Common myeloid progenitor, CD34-positive (primary cell): ENCODE measurements at regions not wholly inside any gene's neighbourhood (a gene's known extent, or its start where the extent isn't known, plus 50 kb on each side); places are given as distances from the start of the nearest gene placed in this dataset.

Source experiments
- CTCF ChIA-PET: fragments of 350-600 bp; sonication (Branson Sonifier 250); formaldehyde crosslinking; loops from one replicate; lab custom pipeline; 2021; ENCODE audit warnings: antibody characterized with exemption; lab: Charles Lee
- POLR2A ChIA-PET: fragments of 350-600 bp; sonication (Branson Sonifier 250); formaldehyde crosslinking; loops from one replicate; lab custom pipeline; 2021; ENCODE audit warnings: antibody characterized with exemption; lab: Charles Lee
- DNase-seq, 3 donors: peaks; one replicate each; pipeline versions ENCODE4 v3.0.0 to v3.0.0-alpha.2; 2013
- H3K27ac ChIP-seq, 2 experiments: 1 replicate in 1 of 2; 2 replicates in 1 of 2; pipeline ENCODE4 v1.7.0; 2013; ENCODE audit warnings: inconsistent platforms in 2 of 2, low read length in 2 of 2, mild to moderate bottlenecking in 2 of 2, low read depth in 1 of 2, moderate library complexity in 1 of 2; ENCODE audit not compliant: severe bottlenecking in 2 of 2, insufficient read depth in 1 of 2, poor library complexity in 1 of 2
- H3K27me3 ChIP-seq, 5 experiments: replicated peaks in 2 of 5; 1 replicate in 3 of 5; 2 replicates in 2 of 5; pipeline versions ENCODE4 v1.6.1 to v1.7.0; 2013; ENCODE audit warnings: low read length in 4 of 5, mild to moderate bottlenecking in 2 of 5, moderate library complexity in 2 of 5, inconsistent platforms in 1 of 5; ENCODE audit not compliant: insufficient read depth in 5 of 5, control insufficient read depth in 4 of 5
- H3K36me3 ChIP-seq, 4 experiments: 1 replicate in 2 of 4; 2 replicates in 2 of 4; pipeline versions ENCODE4 v1.6.1 to v1.7.0; 2013; ENCODE audit warnings: low read length in 3 of 4, control low read depth in 1 of 4, mild to moderate bottlenecking in 1 of 4; ENCODE audit not compliant: control insufficient read depth in 4 of 4, insufficient read depth in 4 of 4
- H3K4me1 ChIP-seq, 4 experiments: 1 replicate in 3 of 4; 2 replicates in 1 of 4; pipeline versions ENCODE4 v1.6.1 to v1.7.1; 2013; ENCODE audit warnings: low read length in 3 of 4, mild to moderate bottlenecking in 3 of 4, control low read depth in 1 of 4, inconsistent platforms in 1 of 4, moderate library complexity in 1 of 4; ENCODE audit not compliant: control insufficient read depth in 4 of 4, insufficient read depth in 4 of 4; ENCODE audit errors: control extremely low read depth in 1 of 4
- H3K4me3 ChIP-seq, 7 experiments: 1 replicate in 4 of 7; 2 replicates in 3 of 7; pipeline versions ENCODE4 v1.5.1 to v1.7.0; 2013; ENCODE audit warnings: mild to moderate bottlenecking in 7 of 7, low read length in 6 of 7, moderate library complexity in 6 of 7, inconsistent platforms in 2 of 7, low read depth in 2 of 7, control low read depth in 1 of 7; ENCODE audit not compliant: insufficient read depth in 4 of 7, control insufficient read depth in 1 of 7; ENCODE audit errors: extremely low read depth in 1 of 7
- H3K9me3 ChIP-seq, 5 experiments: 1 replicate in 4 of 5; 2 replicates in 1 of 5; pipeline versions ENCODE4 v1.6.1 to v1.7.1; 2013; ENCODE audit warnings: low read length in 4 of 5, mild to moderate bottlenecking in 2 of 5, inconsistent platforms in 1 of 5, low read depth in 1 of 5, moderate library complexity in 1 of 5; ENCODE audit not compliant: control insufficient read depth in 4 of 5, insufficient read depth in 2 of 5; ENCODE audit errors: control extremely low read depth in 1 of 5
- WGBS: methylation state at CpG from one replicate; pipeline ENCODE4 v1.1.5; 2013; ENCODE audit not compliant: insufficient coverage; 5-methylcytosine and 5-hydroxymethylcytosine counted together

GRCh38 chr1:37128091-37128490 lies 93.8 kb upstream of the GRIK3 start:
- CTCF ChIA-PET = no interaction called here
- Histone ChIP-seq H3K36me3 (no peaks in the 10 kb centered on the region), H3K27me3 (peaks cover 0 to 8% (median 2%) of the 10 kb centered on the region in 5 experiments), H3K4me1 (no peaks in the 10 kb centered on the region), H3K9me3 (no peaks in the 10 kb centered on the region), H3K4me3 (no peak overlapping the region), H3K27ac (no peak overlapping the region)
- POLR2A ChIA-PET = no interaction called here
- DNase-seq = no peak
- WGBS = 92% methylated on average over 6 of the region's 6 CpGs

GRCh38 chr1:37130221-37130948 lies 96.1 kb upstream of the GRIK3 start:
- Histone ChIP-seq H3K4me1 (no peaks in the 10 kb centered on the region), H3K27ac (no peak overlapping the region), H3K9me3 (no peaks in the 10 kb centered on the region), H3K4me3 (no peak overlapping the region), H3K36me3 (no peaks in the 10 kb centered on the region), H3K27me3 (peaks cover 0 to 12% (median 0%) of the 10 kb centered on the region in 5 experiments)
- ChIA-PET CTCF (no interaction called here), POLR2A (no interaction called here)
- 85% methylated on average over 4 of the region's 5 CpGs for WGBS
- DNase-seq = no peak

- CTCF ChIA-PET = no interaction called here
- Histone ChIP-seq H3K4me1 (no peaks in the 10 kb centered on the region), H3K9me3 (no peaks in the 10 kb centered on the region), H3K4me3 (no peak overlapping the region), H3K27me3 (peaks cover 0 to 12% (median 0%) of the 10 kb centered on the region in 5 experiments), H3K36me3 (no peaks in the 10 kb centered on the region), H3K27ac (no peak overlapping the region)
- POLR2A ChIA-PET = no interaction called here
- no peak for DNase-seq
- WGBS = 90% methylated on average over 4 of the region's 5 CpGs
These were observed 97.0 kb upstream of the GRIK3 start for GRCh38 chr1:37131281-37131680.

GRCh38 chr1:37133276-37134145 lies 99.2 kb upstream of the GRIK3 start:
- no peaks in the 10 kb centered on the region for H3K4me1 ChIP-seq
- CTCF ChIA-PET = no interaction called here
- no peaks in the 10 kb centered on the region for H3K36me3 ChIP-seq
- DNase-seq = no peak
- POLR2A ChIA-PET = interaction anchor here (0.7 kb wide), 1 partner anchor 47 kb away, joined by 3 read pairs; no protein-coding TSS in a partner anchor
- 84% methylated on average over 17 of the region's 19 CpGs for WGBS
- H3K27me3 ChIP-seq = peaks cover 0 to 10% (median 0%) of the 10 kb centered on the region in 5 experiments
- H3K9me3 ChIP-seq = no peaks in the 10 kb centered on the region
- no peak overlapping the region for H3K4me3 ChIP-seq
- H3K27ac ChIP-seq = no peak overlapping the region

- POLR2A ChIA-PET = no interaction called here
- Histone ChIP-seq H3K4me1 (no peaks in the 10 kb centered on the region), H3K4me3 (no peak overlapping the region), H3K27ac (no peak overlapping the region), H3K9me3 (no peaks in the 10 kb centered on the region), H3K27me3 (peaks cover 0 to 10% (median 0%) of the 10 kb centered on the region in 5 experiments), H3K36me3 (no peaks in the 10 kb centered on the region)
- 90% methylated on average over 4 of the region's 4 CpGs for WGBS
- no peak for DNase-seq
- CTCF ChIA-PET = no interaction called here
These were observed 100.3 kb upstream of the GRIK3 start for GRCh38 chr1:37134599-37134998.

- no peaks in the 10 kb centered on the region for H3K4me1 ChIP-seq
- CTCF ChIA-PET = no interaction called here
- peaks cover 0 to 10% (median 0%) of the 10 kb centered on the region in 5 experiments for H3K27me3 ChIP-seq
- H3K27ac ChIP-seq = no peak overlapping the region
- H3K4me3 ChIP-seq = no peak overlapping the region
- no peaks in the 10 kb centered on the region for H3K36me3 ChIP-seq
- no peaks in the 10 kb centered on the region for H3K9me3 ChIP-seq
- POLR2A ChIA-PET = no interaction called here
- no peak for DNase-seq
- 95% methylated on average over 8 of the region's 8 CpGs for WGBS
These were observed 100.7 kb upstream of the GRIK3 start for GRCh38 chr1:37135032-37135431.

- 46% methylated on average over 2 of the region's 7 CpGs for WGBS
- H3K27ac ChIP-seq = no peak overlapping the region
- CTCF ChIA-PET = no interaction called here
- POLR2A ChIA-PET = interaction anchor here (0.6 kb wide), 1 partner anchor 253 kb away, joined by 3 read pairs; no protein-coding TSS in a partner anchor
- DNase-seq = no peak
- H3K36me3 ChIP-seq = no peaks in the 10 kb centered on the region
- H3K4me3 ChIP-seq = no peak overlapping the region
- no peaks in the 10 kb centered on the region for H3K4me1 ChIP-seq
- no peaks in the 10 kb centered on the region for H3K9me3 ChIP-seq
- peaks cover 0 to 9% (median 0%) of the 10 kb centered on the region in 5 experiments for H3K27me3 ChIP-seq
These were observed 102.7 kb upstream of the GRIK3 start for GRCh38 chr1:37137014-37137413.
